HG02970 (cell line): ENCODE measurements at regions not wholly inside any gene's neighbourhood (a gene's known extent, or its start where the extent isn't known, plus 50 kb on each side); places are given as distances from the start of the nearest gene placed in this dataset.

ENCODE experiments used
- ATAC-seq: cut with Tn5 transposase; IDR thresholded peaks from one replicate; pipeline ENCODE4 v1.9.1; 2021; ENCODE audit warnings: mild to moderate bottlenecking, moderate library complexity, moderate number of reproducible peaks; ENCODE audit not compliant: unreplicated experiment, low FRiP score

DNA sequence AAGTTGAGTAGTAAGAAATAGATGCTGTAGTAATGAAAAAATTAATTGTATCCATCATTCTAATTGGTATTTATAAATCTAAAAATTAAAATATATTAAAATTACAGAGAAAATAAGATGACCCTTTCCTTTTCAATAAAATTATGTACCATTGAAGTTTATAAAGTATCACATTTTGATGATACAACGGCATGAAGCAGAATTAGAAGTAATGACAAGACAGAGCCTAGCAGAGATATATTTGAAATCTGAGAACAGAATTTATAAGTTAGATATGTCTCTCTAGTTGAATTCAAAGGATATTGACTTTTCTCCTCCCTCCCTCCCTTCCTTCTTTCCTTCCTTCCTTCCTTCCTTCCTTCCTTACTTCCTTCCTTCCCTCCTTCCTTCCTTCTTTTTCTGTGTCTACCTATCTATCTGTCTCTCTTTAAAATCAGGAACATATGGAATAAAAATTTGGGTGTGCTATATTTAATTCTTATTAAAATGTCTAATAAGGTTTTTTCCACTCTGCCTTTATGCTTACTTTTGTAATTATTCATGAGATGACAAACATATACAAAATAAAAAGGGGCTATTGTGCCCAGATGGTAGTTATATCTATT, 258.5 kb upstream of the CD180 start:
- no peak for ATAC-seq

DNA sequence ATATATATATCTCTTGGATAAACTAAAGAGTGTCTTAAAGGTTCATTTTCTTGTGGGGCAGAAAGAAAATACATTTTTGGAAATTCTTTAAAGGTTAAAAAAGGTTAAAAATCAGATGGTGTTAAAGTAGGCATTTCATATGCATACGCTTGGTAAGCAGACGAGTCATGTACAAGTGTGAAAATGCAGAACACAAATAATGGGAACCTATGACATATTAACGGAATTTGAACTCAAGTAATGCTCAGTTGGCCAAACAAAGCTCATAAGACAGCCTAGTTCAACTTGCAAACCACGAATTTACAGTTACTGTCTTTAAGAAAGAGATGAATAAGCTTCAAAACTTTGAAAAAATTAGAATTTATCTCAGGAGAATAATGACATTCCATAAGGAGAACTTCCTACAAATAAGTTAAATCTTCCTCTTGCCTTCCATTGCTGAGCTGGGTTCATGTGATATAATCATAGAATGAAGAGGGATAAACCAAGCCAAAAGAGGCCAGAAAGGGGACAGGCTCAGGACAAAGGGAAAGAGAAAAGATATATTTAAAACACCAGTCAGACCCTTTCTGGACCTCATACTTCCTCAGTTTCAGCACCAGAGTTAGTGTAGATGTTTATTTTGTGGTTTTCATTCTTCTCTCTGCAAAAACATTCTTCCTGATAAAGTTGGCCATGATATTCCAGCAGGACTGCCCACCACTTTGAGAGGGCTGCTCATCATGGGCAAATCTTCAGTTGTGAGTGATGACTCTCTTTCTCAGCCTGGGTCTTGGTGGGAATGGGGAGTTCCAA, 256.7 kb upstream of the CD180 start:
- no peak for ATAC-seq

DNA sequence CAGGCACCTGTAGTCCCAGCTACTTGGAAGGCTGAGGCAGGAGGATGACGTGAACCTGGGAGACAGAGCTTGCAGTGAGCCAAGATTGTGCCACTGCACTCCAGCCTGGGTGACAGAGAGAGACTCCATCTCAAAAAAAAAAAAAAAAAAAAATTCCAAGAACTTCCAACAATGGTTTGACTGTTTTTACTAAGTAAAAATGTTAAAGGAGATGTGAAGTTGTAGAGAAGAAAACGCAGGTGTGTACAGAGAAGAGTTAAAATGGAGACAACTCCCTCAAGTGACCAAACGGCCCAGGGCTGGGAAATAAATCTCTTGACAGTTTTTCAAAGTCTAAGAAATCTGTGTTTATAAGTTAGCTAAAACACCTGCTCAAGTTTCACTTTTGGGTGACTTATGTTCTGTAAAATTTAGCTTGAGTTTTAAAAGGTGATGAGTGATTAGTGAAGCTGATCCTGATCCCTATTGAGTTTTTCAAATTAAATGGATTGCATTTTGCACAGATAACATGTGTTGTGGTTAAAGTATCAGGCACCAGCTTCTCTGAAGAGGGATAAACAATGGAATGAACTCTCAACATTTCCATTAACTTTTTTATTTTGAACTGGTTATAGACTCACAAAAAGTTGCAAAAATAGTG, 255.2 kb upstream of the CD180 start:
- ATAC-seq: no peak

DNA sequence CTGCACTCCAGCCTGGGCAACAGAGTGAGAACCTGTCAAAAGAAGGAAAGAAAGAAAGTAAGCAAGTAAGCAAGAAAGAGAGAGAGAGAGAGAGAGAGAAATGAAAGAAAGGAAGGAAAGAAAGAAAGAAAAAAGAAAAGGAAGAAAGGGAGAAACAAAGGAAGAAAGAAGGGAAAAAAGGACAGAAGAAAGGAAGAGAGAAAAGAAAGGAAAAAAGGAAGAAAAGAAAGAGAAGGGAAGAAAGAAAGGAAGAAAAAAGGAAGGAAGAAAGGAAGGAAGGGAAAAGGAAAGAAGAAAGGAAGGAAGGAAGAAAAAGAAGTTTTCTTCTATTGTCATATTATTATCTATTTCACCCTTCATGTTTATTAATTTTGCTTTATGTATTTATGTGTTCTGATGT, 251.1 kb upstream of the CD180 start:
- no peak for ATAC-seq

DNA sequence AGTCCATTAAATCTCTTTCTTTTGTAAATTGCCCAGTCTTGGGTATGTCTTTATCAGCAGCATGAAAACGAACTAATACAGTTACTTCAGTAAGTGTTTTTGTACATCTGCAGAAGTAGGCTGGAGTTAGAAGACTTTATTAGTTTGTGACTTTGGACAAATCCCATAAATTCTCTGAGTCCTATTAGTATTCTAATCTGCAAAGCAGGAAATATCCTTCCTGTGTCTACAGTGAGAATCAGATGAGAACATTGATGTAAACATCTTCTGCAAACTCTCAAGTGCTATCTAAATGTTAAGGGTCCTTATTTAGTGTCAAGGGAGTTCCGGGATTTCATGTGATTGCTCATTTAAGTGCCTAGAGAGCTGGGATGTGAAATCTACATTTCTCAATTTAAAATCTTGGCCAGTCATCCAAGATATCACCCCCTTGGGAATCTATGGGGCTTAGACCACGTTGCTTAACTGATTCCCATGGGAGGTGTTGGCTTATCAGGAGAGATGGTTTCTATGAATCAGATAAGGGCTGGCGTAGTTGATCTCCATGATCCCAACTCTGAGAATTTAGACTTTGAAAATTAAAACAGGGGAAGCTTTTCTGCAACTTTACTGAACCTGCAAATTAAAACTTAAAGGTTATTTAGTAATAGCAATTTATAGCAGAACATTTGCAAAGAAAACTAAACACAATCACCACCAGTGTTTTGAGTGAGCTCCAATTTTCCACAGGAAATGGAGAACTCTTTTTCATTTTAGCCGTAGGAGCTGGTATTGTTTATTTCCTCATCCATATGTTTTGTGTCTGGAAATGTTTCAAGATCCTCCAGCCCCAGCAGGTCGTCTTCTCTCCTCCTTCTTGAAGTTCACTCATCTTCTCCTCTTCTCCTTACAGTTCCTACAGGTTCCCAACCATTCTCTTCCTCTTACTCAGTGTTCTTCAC, 241.6 kb upstream of the CD180 start:
- no peak for ATAC-seq

DNA sequence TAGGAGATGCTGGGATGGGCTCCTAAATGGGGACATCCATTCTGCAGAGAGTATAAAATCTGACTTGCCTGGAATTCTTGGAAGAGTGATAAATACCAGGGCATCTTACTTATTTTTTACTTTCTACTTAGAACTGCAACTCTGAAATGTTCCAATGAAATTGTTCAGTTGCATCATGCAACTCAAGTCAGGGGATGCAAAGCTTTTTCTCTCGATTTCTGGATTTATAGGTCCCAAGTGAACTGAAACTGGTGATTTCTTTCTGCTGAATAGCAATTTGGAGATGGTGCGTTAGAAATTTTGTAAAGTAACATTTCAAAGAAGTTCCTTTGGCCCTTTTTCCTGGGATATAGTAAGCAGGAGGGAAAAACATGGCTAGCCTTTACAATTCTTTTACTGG, 238.4 kb upstream of the CD180 start:
- ATAC-seq: no peak

DNA sequence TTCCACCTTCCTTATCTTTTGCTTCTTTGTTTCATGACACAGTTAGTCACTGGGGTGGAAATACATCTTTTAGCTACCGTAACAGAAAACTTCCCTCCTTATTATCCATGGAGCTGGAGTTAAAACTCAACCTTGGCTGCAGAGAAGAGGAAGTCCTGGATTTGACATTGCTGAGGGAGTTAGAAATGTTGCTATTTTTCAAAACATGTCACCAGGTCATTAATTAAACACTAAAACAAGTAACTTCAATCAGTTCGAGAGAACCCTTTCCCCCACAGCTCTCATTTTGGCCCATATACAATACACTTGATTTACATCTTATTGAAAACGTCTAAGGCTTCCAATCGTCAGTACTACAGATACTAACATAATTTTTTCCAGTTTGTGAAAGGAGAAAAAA, 237.9 kb upstream of the CD180 start:
- ATAC-seq: no peak

DNA sequence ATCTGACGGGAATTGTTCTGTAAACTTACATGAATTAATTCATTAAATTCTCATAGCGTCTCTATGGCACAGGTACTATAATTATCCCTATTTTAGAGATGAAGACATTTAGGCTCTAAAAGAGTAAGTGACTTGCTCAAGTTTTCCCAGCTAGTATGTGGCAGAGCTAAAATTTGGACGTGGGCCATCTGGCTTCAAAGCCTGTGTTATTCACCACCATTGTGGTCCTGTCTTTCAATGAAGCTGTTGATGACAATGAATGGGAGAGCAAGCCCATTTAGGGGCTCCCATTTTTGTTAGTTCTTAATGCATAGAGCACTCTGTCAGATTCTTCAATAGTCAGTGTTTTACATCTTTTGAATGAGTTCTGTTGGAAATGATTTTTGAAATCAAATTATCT, 236.0 kb upstream of the CD180 start:
- no peak for ATAC-seq

DNA sequence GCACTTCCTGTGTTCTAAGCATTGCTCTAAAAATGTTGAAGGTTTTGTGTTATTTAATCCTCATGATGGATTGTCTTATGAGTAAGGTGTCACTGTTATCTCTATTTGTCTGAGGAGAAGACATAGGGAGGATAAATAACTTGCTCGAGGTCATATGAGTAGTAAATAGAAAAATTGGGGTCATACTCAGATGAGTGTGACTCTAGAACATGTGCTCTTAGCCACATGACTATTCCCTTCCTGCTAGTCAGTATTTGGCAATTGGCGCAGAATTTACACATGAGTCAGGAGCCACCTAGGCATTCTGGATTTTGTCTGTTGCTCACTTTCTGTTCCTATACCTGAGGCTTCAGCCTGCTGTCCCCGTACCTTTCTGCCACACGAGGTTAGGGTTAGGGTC, 234.6 kb upstream of the CD180 start:
- no peak for ATAC-seq

DNA sequence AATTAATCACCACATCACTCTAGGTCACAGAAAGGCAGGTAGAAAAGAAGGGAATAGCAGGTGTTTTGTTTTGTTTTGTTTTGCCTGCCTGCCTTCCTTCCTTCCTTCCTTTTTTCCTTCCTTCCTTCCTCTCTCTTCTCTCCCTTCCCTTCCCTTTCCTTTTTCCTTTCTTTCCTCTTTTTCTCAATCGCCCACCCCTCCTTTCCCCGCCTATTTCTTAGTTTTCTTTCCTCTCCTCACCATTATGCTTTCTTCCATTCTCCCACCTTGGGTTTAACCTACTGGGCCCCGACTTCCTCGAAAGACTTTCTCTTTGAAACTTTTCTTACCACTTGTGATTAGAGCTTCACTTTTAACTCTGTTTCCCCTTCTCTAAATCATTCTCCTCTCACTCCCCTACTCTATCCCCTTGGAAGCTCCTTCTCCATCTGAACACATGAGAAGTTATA, 231.3 kb upstream of the CD180 start:
- ATAC-seq: no peak

DNA sequence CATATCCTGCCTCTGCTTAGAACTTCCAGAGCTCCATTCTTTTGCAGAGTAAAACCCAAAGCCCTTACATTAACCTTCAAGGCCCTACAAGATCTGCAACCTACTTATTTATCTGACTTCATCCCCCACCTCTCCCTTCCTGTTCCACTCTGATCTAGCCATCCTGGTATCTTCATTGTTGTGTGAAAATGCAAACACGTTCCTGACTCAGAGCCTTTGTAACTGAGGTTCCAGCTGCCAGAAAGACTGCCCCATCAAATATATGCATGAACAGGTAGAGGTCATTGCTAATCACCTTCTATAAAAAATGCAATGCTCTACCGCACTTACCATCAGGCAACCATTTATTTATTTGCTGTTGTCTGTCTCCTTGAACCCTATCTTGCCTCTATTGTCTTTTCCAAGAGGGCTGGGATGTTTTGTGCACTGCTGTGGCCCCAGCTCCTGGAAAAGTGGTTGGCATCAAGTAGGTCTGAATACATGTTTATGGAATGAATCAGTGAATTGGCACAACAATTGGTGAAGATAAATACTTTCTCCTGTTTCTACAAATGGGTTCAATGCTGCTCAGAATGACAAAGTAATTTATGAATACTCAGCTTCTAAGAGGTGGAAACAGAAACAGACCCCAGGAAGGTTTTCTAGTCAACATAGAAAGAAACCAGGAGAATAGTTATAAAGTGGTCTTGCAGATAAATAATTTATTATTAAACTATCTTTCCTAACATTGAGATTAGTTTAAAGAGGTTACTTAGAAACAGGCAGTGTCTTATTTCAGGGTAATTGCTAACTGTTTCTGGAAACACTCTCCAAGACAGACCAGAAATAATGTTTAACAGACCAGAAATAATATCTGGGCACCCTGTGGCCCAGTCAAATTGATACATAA, 230.6 kb upstream of the CD180 start:
- ATAC-seq: no peak

DNA sequence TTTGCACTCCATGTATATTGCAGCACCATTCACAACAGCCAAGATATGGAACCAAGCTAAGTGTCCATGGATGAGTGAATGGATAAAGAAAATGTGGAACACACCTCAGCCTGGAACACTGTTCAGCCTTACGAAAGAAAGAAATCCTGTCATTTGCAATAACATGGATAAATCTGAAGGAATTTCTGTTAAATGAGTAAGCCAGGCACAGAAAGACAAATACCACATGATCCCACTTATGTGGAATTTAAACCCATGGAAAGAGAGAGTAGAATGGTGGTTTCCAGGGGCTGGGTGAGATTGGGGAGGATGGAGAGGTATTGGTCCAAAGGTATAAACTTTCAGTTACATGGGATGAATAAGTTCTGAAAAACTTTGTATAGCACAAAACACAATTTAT, 228.9 kb upstream of the CD180 start:
- no peak for ATAC-seq

DNA sequence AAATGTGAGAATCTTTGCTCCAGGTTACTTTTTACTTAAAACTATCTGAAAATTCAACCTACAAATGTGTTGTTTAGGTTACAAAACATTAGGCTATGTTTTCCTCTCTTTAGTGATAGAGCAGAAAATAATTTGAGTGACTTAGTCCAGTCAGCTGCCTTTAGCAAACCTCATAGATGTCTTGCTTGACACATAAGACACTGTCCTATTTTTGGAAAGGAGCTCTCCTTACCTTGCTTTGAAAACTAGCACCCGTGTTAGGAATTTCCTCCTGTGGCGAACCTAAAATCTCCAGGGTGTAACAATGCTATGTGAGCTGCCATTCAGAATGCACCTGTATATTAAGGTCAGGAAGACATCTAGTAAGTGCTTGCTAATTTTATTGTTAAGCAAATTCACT, 221.2 kb upstream of the CD180 start:
- no peak for ATAC-seq

DNA sequence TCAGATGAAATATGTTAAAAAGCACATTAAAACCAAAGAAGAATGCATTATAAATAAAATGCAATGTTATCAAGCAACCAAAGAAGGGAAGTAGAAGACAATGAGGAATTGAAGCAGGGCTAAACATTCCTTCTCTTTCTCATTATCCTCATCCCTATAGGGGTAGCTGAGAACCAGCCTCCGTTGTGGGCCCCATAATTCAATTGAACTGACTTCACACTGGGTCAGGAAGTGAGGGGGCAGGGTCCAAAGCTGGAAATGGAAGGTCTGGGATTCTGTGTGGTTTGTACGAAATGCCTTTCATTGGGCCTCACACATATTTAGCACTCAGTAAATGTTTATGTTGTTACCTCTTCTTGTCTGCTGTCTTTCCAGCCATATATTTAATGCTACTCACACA, 220.4 kb upstream of the CD180 start:
- no peak for ATAC-seq

DNA sequence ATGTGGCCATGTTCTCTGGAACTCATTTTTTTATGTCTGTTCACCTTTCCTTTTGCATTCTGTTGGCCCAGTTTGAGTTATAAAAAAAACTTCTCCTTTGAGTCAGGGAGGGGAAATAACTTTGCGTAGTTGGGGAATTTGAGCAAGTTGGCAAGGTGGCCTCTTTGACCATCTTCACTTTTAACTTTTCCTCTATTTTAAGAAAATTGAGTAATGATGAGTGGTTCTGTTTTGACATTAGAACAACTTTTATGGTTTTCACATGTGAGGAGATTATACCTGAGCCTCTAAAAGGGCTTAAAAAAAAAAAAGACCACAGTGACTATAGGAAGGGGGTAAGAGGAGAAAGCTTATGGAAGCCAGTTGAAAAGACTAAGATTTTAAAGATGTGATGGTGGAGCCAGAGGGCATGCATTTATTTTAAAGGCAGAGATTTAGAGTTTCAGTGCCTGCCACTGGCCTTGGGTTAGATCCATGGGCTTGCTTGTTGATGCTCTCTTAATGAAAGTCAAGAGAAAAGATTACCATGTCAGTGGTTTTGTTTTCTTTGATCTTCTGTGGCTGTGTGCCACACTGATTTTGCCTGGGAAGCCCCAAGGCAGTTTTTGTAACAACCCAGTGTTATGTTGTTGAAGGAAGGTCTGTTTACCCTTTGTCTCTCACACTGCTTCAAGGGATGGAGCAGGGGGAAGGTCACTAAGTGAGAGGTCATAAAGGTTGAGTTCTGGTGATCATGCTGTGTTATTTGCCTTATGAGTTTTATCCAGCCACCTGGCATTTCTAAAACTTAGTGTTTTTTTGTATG, 219.7 kb upstream of the CD180 start:
- ATAC-seq: no peak

DNA sequence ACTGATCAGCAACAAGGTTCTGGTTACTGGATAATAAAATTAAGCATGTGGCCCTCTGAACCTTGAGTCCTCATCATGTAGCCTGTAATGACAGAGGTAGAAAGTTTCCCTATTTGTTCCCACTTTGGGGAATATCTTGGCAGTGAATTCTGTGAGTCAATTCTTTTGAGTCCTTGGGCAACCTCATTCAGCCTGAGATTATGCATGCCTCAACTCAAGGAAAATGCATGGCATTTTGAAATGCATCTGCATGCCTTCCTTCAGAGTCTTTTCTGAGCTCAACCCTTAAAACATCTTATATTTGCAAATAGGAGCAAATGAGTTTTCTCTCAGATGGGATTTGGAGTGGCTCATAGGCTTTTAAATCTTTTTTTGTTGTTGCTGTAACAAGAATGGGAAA, 218.1 kb upstream of the CD180 start:
- ATAC-seq: no peak

DNA sequence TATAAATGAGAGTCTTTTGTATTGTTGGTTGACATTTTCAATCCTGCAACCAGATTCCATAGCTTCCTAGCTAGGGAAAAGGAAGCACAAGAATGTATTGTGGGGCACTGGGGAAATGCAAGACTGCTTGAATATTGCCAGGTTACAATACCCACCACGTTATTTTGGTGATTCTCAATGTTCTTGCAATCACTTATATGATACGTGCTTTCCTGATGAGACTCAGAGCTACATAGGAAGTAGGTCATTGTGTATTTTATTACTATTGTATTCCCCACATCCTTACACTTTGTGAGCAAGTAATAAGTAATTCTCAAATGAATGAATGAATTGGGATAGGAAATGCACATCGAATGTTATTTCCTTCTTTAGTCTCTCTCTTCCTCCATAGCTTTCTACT, 217.1 kb upstream of the CD180 start:
- ATAC-seq: no peak

DNA sequence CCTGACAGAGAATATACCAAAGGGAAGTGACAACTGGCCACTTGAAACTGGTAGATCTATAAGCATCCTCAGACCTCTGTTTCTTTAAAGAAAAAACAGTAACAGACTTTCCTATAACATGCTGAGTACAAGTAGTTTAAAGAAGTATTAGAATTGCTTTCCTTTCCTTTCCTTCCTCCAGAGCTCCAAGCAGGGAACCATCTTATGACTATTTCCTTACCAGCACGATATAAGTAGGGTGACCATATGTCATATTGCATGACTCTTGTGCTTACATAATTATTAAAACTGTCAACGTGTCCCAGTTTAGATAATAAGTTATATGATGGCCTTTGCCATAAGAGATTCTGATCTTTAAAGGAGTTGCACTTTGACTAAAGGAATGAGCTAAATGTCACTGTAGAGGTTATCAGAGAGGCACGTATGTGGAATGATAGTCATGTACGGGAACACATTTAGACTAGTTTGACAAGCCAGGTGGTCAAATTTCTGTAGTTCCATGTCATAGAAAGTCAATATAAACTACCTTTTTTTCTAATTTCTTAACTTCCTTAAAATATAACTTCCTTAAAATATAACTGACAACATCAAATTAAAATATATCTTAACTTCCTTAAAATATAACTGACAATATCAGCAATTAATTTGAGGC, 212.7 kb upstream of the CD180 start:
- ATAC-seq: no peak

DNA sequence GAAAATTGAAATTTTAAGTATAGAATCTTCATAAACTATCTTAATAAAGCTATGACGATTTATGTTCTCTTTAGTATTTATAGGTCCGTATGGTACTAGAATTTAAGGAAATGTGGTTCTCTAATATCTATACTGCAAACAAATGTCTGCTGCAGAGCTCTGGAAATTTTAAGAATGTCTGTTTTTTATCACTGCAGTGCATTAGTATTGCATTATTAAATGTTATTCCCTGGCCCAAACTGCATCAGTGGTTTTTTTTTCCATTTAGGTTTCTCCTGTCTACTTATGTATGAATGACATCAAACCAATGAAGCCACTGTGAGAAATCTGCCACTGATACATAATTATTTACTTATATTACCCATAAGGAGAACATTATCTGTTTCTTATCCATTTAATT, 211.4 kb upstream of the CD180 start:
- ATAC-seq: no peak
